Stimulated activated memory B cell treated with anti-CD40 and anti-IgM and Interleukin-4, amounts not matched to agents 10 μg/mL and 1 μg/mL and 100 μg/mL, for 72 hours (primary cell): ENCODE measurements at regions not wholly inside any gene's neighbourhood (a gene's known extent, or its start where the extent isn't known, plus 50 kb on each side); places are given as distances from the start of the nearest gene placed in this dataset.

Experiments used
- ATAC-seq: fragments of 150-1000 bp; cut with Tn5 transposase; 2 replicates; pipeline ENCODE4 v1.10.0; 2021
- H3K27ac Mint-ChIP-seq: one replicate; pipeline ENCODE4 v1.8.0; 2022; ENCODE audit warnings: mild to moderate bottlenecking, mixed read lengths
- H3K27me3 Mint-ChIP-seq: one replicate; pipeline ENCODE4 v1.8.0; 2022; ENCODE audit warnings: mixed read lengths
- H3K36me3 Mint-ChIP-seq: one replicate; pipeline ENCODE4 v1.8.0; 2022; ENCODE audit warnings: mixed read lengths
- H3K4me1 Mint-ChIP-seq: one replicate; pipeline ENCODE4 v1.8.0; 2022; ENCODE audit warnings: mixed read lengths
- H3K4me3 Mint-ChIP-seq: one replicate; pipeline ENCODE4 v1.8.0; 2022; ENCODE audit warnings: mild to moderate bottlenecking, moderate library complexity, mixed read lengths
- H3K9me3 Mint-ChIP-seq: one replicate; pipeline ENCODE4 v1.8.0; 2022; ENCODE audit warnings: mixed read lengths

- H3K4me1 Mint-ChIP-seq: no peaks in the 10 kb centered on the region
- H3K27me3 Mint-ChIP-seq: peaks cover 18% of the 10 kb centered on the region
- no peak overlapping the region for H3K4me3 Mint-ChIP-seq
- no peaks in the 10 kb centered on the region for H3K36me3 Mint-ChIP-seq
- no peak overlapping the region for H3K27ac Mint-ChIP-seq
- ATAC-seq: no peak
- H3K9me3 Mint-ChIP-seq: no peaks in the 10 kb centered on the region
Measured at GRCh38 chr2:59744436-59744835, 809.0 kb downstream of the BCL11A start.

GRCh38 chr2:59741840-59742239 lies 811.6 kb downstream of the BCL11A start:
- no peak overlapping the region for H3K4me3 Mint-ChIP-seq
- ATAC-seq: no peak

GRCh38 chr2:59739166-59739565 lies 814.3 kb downstream of the BCL11A start:
- no peak overlapping the region for H3K4me3 Mint-ChIP-seq
- ATAC-seq: no peak
- no peak overlapping the region for H3K27ac Mint-ChIP-seq
- H3K27me3 Mint-ChIP-seq: peaks cover 18% of the 10 kb centered on the region
- no peaks in the 10 kb centered on the region for H3K4me1 Mint-ChIP-seq
- H3K36me3 Mint-ChIP-seq: no peaks in the 10 kb centered on the region
- H3K9me3 Mint-ChIP-seq: no peaks in the 10 kb centered on the region

More at GRCh38 chr2:59741840-59742239, 811.6 kb downstream of the BCL11A start:
- no peaks in the 10 kb centered on the region for H3K36me3 Mint-ChIP-seq
- no peak overlapping the region for H3K27ac Mint-ChIP-seq
- H3K9me3 Mint-ChIP-seq: no peaks in the 10 kb centered on the region
- H3K27me3 Mint-ChIP-seq: peaks cover 18% of the 10 kb centered on the region
- no peaks in the 10 kb centered on the region for H3K4me1 Mint-ChIP-seq

GRCh38 chr2:59737299-59737698 lies 816.2 kb downstream of the BCL11A start:
- no peaks in the 10 kb centered on the region for H3K9me3 Mint-ChIP-seq

GRCh38 chr2:59734743-59735142 lies 818.7 kb downstream of the BCL11A start:
- ATAC-seq: no peak
- H3K36me3 Mint-ChIP-seq: no peaks in the 10 kb centered on the region
- peaks cover 11% of the 10 kb centered on the region for H3K27me3 Mint-ChIP-seq
- peaks cover 14% of the 10 kb centered on the region for H3K4me1 Mint-ChIP-seq
- H3K9me3 Mint-ChIP-seq: no peaks in the 10 kb centered on the region
- no peak overlapping the region for H3K27ac Mint-ChIP-seq
- H3K4me3 Mint-ChIP-seq: no peak overlapping the region

More at GRCh38 chr2:59737299-59737698, 816.2 kb downstream of the BCL11A start:
- no peak overlapping the region for H3K27ac Mint-ChIP-seq
- H3K27me3 Mint-ChIP-seq: peaks cover 27% of the 10 kb centered on the region
- no peak overlapping the region for H3K4me3 Mint-ChIP-seq
- peaks cover 14% of the 10 kb centered on the region for H3K4me1 Mint-ChIP-seq
- ATAC-seq: no peak
- H3K36me3 Mint-ChIP-seq: no peaks in the 10 kb centered on the region

- Mint-ChIP-seq H3K36me3 (no peaks in the 10 kb centered on the region), H3K9me3 (no peaks in the 10 kb centered on the region), H3K4me1 (peaks cover 14% of the 10 kb centered on the region), H3K4me3 (no peak overlapping the region), H3K27ac (no peak overlapping the region), H3K27me3 (peaks cover 11% of the 10 kb centered on the region)
- no peak for ATAC-seq
Measured at GRCh38 chr2:59733970-59734369, 819.5 kb downstream of the BCL11A start.

- no peak for ATAC-seq
- Mint-ChIP-seq H3K4me3 (no peak overlapping the region), H3K36me3 (no peaks in the 10 kb centered on the region), H3K9me3 (no peaks in the 10 kb centered on the region), H3K27me3 (peaks cover 11% of the 10 kb centered on the region), H3K4me1 (peaks cover 14% of the 10 kb centered on the region), H3K27ac (peak overlapping the region; percentile 62)
Measured at GRCh38 chr2:59733567-59733930, 819.9 kb downstream of the BCL11A start.

GRCh38 chr2:59732871-59733566 lies 820.4 kb downstream of the BCL11A start:
- H3K27me3 Mint-ChIP-seq: peaks cover 11% of the 10 kb centered on the region
- peak; percentile 77 for ATAC-seq

GRCh38 chr2:59727121-59727590 lies 826.3 kb downstream of the BCL11A start:
- Mint-ChIP-seq H3K9me3 (no peaks in the 10 kb centered on the region), H3K36me3 (no peaks in the 10 kb centered on the region), H3K4me1 (peaks cover 16% of the 10 kb centered on the region), H3K4me3 (no peak overlapping the region), H3K27me3 (no peaks in the 10 kb centered on the region), H3K27ac (no peak overlapping the region)
- no peak for ATAC-seq

More at GRCh38 chr2:59732871-59733566, 820.4 kb downstream of the BCL11A start:
- Mint-ChIP-seq H3K36me3 (no peaks in the 10 kb centered on the region), H3K4me3 (peak overlapping the region; percentile 40), H3K4me1 (peaks cover 14% of the 10 kb centered on the region), H3K27ac (peak overlapping the region; percentile 62), H3K9me3 (no peaks in the 10 kb centered on the region)

- peak; percentile 83 for ATAC-seq
- Mint-ChIP-seq H3K36me3 (no peaks in the 10 kb centered on the region), H3K4me3 (peak overlapping the region; percentile 58), H3K27me3 (no peaks in the 10 kb centered on the region), H3K27ac (no peak overlapping the region), H3K4me1 (peaks cover 16% of the 10 kb centered on the region), H3K9me3 (no peaks in the 10 kb centered on the region)
Measured at GRCh38 chr2:59726228-59727120, 827.0 kb downstream of the BCL11A start.

GRCh38 chr2:59724746-59725145 lies 828.7 kb downstream of the BCL11A start:
- ATAC-seq: no peak
- H3K9me3 Mint-ChIP-seq: no peaks in the 10 kb centered on the region
- no peaks in the 10 kb centered on the region for H3K27me3 Mint-ChIP-seq
- H3K4me1 Mint-ChIP-seq: peaks cover 16% of the 10 kb centered on the region
- no peaks in the 10 kb centered on the region for H3K36me3 Mint-ChIP-seq
- no peak overlapping the region for H3K27ac Mint-ChIP-seq
- no peak overlapping the region for H3K4me3 Mint-ChIP-seq

- no peak for ATAC-seq
- H3K27ac Mint-ChIP-seq: no peak overlapping the region
- no peaks in the 10 kb centered on the region for H3K36me3 Mint-ChIP-seq
- no peaks in the 10 kb centered on the region for H3K9me3 Mint-ChIP-seq
- no peak overlapping the region for H3K4me3 Mint-ChIP-seq
- no peaks in the 10 kb centered on the region for H3K27me3 Mint-ChIP-seq
- peaks cover 4% of the 10 kb centered on the region for H3K4me1 Mint-ChIP-seq
Measured at GRCh38 chr2:59720296-59720866, 833.1 kb downstream of the BCL11A start.

- Mint-ChIP-seq H3K4me3 (no peak overlapping the region), H3K9me3 (no peaks in the 10 kb centered on the region), H3K27ac (no peak overlapping the region), H3K36me3 (no peaks in the 10 kb centered on the region), H3K4me1 (peaks cover 8% of the 10 kb centered on the region), H3K27me3 (no peaks in the 10 kb centered on the region)
- peak; percentile 84 for ATAC-seq
Measured at GRCh38 chr2:59713577-59713976, 839.9 kb downstream of the BCL11A start.

GRCh38 chr2:59711121-59711520 lies 842.3 kb downstream of the BCL11A start:
- Mint-ChIP-seq H3K27ac (no peak overlapping the region), H3K36me3 (no peaks in the 10 kb centered on the region), H3K4me3 (no peak overlapping the region), H3K9me3 (no peaks in the 10 kb centered on the region), H3K4me1 (peaks cover 8% of the 10 kb centered on the region), H3K27me3 (no peaks in the 10 kb centered on the region)
- ATAC-seq: no peak

GRCh38 chr2:59706729-59707128 lies 846.7 kb downstream of the BCL11A start:
- no peak for ATAC-seq
- no peak overlapping the region for H3K27ac Mint-ChIP-seq
- H3K27me3 Mint-ChIP-seq: no peaks in the 10 kb centered on the region
- no peaks in the 10 kb centered on the region for H3K4me1 Mint-ChIP-seq
- peaks cover 14% of the 10 kb centered on the region for H3K36me3 Mint-ChIP-seq
- no peak overlapping the region for H3K4me3 Mint-ChIP-seq
- H3K9me3 Mint-ChIP-seq: peaks cover 6% of the 10 kb centered on the region
